AG09309 (cell line): ENCODE measurements at regions not wholly inside any gene's neighbourhood (a gene's known extent, or its start where the extent isn't known, plus 50 kb on each side); places are given as distances from the start of the nearest gene placed in this dataset.

Experiments
- DNase-seq: peaks from one replicate; pipeline ENCODE4 v3.0.0-alpha.2; 2010; ENCODE audit warnings: low read depth
- H3K4me3 ChIP-seq: 2 replicates; pipeline ENCODE4 v1.5.1; 2011; ENCODE audit warnings: mild to moderate bottlenecking, low read depth, low read length, moderate library complexity; ENCODE audit not compliant: control insufficient read depth
- TF ChIP-seq, protein P1 (sequence below): IDR thresholded peaks from 2 replicates; pipeline ENCODE4 v1.5.1; 2011; ENCODE audit warnings: mild to moderate bottlenecking, low read depth, low read length, inconsistent platforms; ENCODE audit not compliant: insufficient read depth, control insufficient read depth; ENCODE audit errors: missing control alignments

DNA sequence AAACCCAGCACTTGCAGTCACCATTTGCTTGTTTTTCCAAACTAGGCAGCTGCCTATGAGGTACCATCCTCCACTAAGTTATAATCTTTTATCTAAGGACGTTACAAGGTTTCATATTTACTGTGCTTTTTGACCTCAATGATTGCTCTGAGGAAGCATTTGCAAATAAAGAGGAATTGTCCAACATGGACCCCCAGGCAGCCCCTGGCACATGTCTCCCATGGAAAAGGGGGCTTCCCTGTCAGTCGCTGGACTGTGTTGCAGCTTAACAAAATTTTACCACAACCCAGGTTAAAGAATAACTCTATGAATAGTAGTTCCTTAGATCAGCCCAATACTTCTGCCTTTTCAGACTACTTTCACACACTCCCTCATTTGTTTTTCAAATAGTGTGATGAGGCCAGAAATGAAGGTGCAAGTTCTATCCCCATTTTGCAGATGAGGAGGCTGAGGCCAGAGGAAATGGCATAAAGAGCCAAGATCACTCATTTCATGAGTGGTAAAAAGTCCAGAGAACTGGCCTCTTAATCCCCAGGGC, 52.8 kb upstream of the ZPBP start:
- TF ChIP-seq, protein P1, sequence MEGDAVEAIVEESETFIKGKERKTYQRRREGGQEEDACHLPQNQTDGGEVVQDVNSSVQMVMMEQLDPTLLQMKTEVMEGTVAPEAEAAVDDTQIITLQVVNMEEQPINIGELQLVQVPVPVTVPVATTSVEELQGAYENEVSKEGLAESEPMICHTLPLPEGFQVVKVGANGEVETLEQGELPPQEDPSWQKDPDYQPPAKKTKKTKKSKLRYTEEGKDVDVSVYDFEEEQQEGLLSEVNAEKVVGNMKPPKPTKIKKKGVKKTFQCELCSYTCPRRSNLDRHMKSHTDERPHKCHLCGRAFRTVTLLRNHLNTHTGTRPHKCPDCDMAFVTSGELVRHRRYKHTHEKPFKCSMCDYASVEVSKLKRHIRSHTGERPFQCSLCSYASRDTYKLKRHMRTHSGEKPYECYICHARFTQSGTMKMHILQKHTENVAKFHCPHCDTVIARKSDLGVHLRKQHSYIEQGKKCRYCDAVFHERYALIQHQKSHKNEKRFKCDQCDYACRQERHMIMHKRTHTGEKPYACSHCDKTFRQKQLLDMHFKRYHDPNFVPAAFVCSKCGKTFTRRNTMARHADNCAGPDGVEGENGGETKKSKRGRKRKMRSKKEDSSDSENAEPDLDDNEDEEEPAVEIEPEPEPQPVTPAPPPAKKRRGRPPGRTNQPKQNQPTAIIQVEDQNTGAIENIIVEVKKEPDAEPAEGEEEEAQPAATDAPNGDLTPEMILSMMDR = no peak
- DNase-seq = no peak
- no peak overlapping the region for H3K4me3 ChIP-seq

DNA sequence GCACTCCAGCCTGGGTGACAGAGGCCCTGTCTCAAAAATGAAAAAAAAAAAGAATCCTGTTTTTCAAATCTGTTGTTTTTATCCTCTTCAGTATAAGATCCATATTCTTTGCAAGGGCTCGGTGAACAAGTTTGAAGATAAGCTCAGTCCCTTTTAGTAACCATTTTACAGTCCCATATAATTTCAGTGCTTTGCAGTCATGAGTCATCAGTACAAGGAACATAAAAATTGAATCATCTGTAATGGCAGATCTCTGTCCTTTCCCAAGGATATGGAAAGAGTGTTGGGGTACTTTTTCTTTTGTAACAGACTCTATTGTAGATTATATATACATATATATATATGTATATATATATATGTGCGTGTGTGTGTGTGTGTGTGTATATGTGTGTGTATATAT, 52.2 kb upstream of the ZPBP start:
- TF ChIP-seq, protein P1 = no peak
- H3K4me3 ChIP-seq = no peak overlapping the region
- no peak for DNase-seq
